ENCODE measurements at regions not wholly inside any gene's neighbourhood (a gene's known extent, or its start where the extent isn't known, plus 50 kb on each side); places are given as distances from the start of the nearest gene placed in this dataset.
A peak's percentile ranks its signal among the peaks of the same experiment; 100 is the strongest.

- POLR2A ChIA-PET = no interaction called here
- no peak for TF ChIP-seq CTCF (IDR thresholded peaks at IDR 0.05; ENCODE audit: insufficient read depth, low read length, missing control alignments)
- CTCF ChIA-PET = interaction anchor here (1.2 to 1.5 kb wide), 2 partner anchors 16 to 79 kb away, joined by 3 to 5 read pairs; no protein-coding TSS in a partner anchor
- no peak for DNase-seq (ENCODE audit: low read depth, low spot score)
- H3K4me3 ChIP-seq (ENCODE audit: low read depth, low read length) = no peak overlapping the region
Measured at GRCh38 chr9:96138616-96139015, 163.4 kb downstream of the HSD17B3 start.

DNA sequence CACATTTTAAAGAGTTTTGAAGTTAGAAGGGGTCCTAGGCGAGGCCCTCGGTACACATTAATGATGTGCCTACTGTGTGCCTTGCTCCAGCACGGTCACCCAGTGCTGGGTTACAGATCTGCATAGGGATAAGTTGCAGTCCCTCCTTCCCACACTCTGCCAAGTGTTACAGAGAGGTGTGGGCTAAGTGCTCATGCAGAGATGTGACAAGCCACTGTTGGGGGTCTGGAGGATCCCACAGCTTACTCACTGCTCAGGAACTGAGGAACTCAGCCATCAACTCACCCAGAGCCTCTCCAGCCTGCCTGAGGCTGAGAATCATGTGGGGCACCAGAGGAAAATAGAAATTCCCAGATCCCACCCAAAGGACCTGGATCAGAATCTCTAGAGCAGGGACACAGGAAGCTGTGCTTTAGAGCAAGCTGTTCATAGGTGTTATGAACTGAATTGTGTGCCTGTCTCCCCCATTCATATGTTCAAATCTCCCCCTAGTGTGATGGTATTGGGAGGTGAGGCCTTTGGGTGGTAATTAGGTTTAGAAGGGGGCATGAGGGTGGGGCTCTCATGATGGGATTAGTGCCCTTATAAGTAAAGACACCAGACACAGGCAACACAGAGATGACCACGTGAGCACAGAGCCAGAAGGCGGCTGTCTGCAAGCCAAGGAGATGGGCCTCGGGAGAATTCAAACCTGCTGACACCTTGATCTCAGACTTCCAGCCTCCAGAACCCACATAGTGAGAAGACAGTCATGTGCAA, 164.1 kb downstream of the HSD17B3 start:
- ChIA-PET POLR2A (no interaction called here), CTCF (interaction anchor here (1.0 to 1.5 kb wide), 2 partner anchors 10 to 82 kb away, joined by 3 read pairs; no protein-coding TSS in a partner anchor)
- no peak for TF ChIP-seq CTCF (IDR thresholded peaks at IDR 0.05; ENCODE audit: insufficient read depth, low read length, missing control alignments)
- no peak for DNase-seq (ENCODE audit: low read depth, low spot score)
- H3K4me3 ChIP-seq (ENCODE audit: low read depth, low read length) = peak overlapping the region; percentile 38

- POLR2A ChIA-PET = no interaction called here
- peak overlapping the region; percentile 38 for H3K4me3 ChIP-seq (ENCODE audit: low read depth, low read length)
- no peak for TF ChIP-seq CTCF (IDR thresholded peaks at IDR 0.05; ENCODE audit: insufficient read depth, low read length, missing control alignments)
- CTCF ChIA-PET = interaction anchor here (1.0 to 1.5 kb wide), 2 partner anchors 9 to 83 kb away, joined by 3 read pairs; no protein-coding TSS in a partner anchor
- DNase-seq (ENCODE audit: low read depth, low spot score) = peak; percentile 31
Measured at GRCh38 chr9:96136992-96137670, 164.8 kb downstream of the HSD17B3 start.

- CTCF ChIA-PET = interaction anchor here (1.5 kb wide), 1 partner anchor 84 kb away, joined by 3 read pairs; no protein-coding TSS in a partner anchor
- no peak for TF ChIP-seq CTCF (IDR thresholded peaks at IDR 0.05; ENCODE audit: insufficient read depth, low read length, missing control alignments)
- POLR2A ChIA-PET = no interaction called here
- no peak for DNase-seq (ENCODE audit: low read depth, low spot score)
- no peak overlapping the region for H3K4me3 ChIP-seq (ENCODE audit: low read depth, low read length)
Measured at GRCh38 chr9:96135753-96136290, 166.2 kb downstream of the HSD17B3 start.

- DNase-seq (ENCODE audit: low read depth, low spot score) = peak; percentile 12
- ChIA-PET CTCF (no interaction called here), POLR2A (interaction anchor here (0.6 kb wide), 1 partner anchor 13 kb away, joined by 3 read pairs; no protein-coding TSS in a partner anchor)
- H3K4me3 ChIP-seq (ENCODE audit: low read depth, low read length) = no peak overlapping the region
- no peak for TF ChIP-seq CTCF (IDR thresholded peaks at IDR 0.05; ENCODE audit: insufficient read depth, low read length, missing control alignments)
Measured at GRCh38 chr9:96135076-96135752, 166.8 kb downstream of the HSD17B3 start.
